H1 (cell line): ENCODE measurements at regions not wholly inside any gene's neighbourhood (a gene's known extent, or its start where the extent isn't known, plus 50 kb on each side); places are given as distances from the start of the nearest gene placed in this dataset.

ENCODE experiments used
- CTCF ChIA-PET: fragments of 300-600 bp; sonication (Branson Sonifier 250); formaldehyde crosslinking; loops from one replicate; lab custom pipeline; 2021; ENCODE audit not compliant: partially characterized antibody; lab: Charles Lee
- POLR2A ChIA-PET: fragments of 300-600 bp; sonication (Branson Sonifier 250); formaldehyde crosslinking; loops from one replicate; lab custom pipeline; 2021; ENCODE audit warnings: inconsistent platforms; ENCODE audit not compliant: partially characterized antibody; lab: Charles Lee
- DNase-seq, 2 experiments: peaks; one replicate each; pipeline versions ENCODE4 v3.0.0 to v3.0.0-alpha.2; 2010 to 2022; ENCODE audit warnings: low spot score in 2 of 2, low read depth in 1 of 2, mixed read lengths in 1 of 2
- FAIRE-seq: peaks from 2 replicates; lab custom pipeline; 2011; peaks lifted over from hg19 to GRCh38; lab: Jason Lieb, UNC
- H2AFZ ChIP-seq: 2 replicates; pipeline ENCODE4 v1.8.1; 2012; ENCODE audit warnings: low read length, inconsistent platforms
- H2AK5ac ChIP-seq: 2 replicates; pipeline ENCODE4 v1.6.1; 2013; ENCODE audit warnings: low read depth, low read length
- H2BK120ac ChIP-seq: replicated peaks from 2 replicates; pipeline ENCODE3; 2013; ENCODE audit warnings: low read depth, low read length, inconsistent platforms
- H2BK12ac ChIP-seq: 2 replicates; pipeline ENCODE4 v1.6.1; 2013; ENCODE audit warnings: low read depth, low read length
- H2BK15ac ChIP-seq: 2 replicates; pipeline ENCODE4 v1.6.1; 2013; ENCODE audit warnings: low read length
- H2BK20ac ChIP-seq: 2 replicates; pipeline ENCODE4 v1.6.1; 2013; ENCODE audit warnings: low read length
- H2BK5ac ChIP-seq: 2 replicates; pipeline ENCODE4 v1.6.1; 2013; ENCODE audit warnings: low read depth, low read length
- H3K14ac ChIP-seq: 2 replicates; pipeline ENCODE4 v1.6.1; 2013; ENCODE audit warnings: inconsistent platforms; ENCODE audit not compliant: insufficient read length
- H3K18ac ChIP-seq: 2 replicates; pipeline ENCODE4 v1.6.1; 2013; ENCODE audit warnings: low read length; ENCODE audit errors: extremely low read depth
- H3K23ac ChIP-seq: 2 replicates; pipeline ENCODE4 v1.6.1; 2013; ENCODE audit warnings: inconsistent platforms; ENCODE audit not compliant: insufficient read length
- H3K23me2 ChIP-seq: 2 replicates; pipeline ENCODE4 v1.6.1; 2013; ENCODE audit warnings: low read depth, low read length
- H3K27ac ChIP-seq: 2 replicates; pipeline ENCODE4 v1.6.1; 2011; ENCODE audit warnings: low read depth, low read length, inconsistent platforms
- H3K27me3 ChIP-seq, 4 experiments: replicated peaks in 1 of 4; 1 replicate in 1 of 4; 2 replicates in 3 of 4; pipeline versions ENCODE4 v1.6.1 to v1.8.1; 2011 to 2013; ENCODE audit warnings: low read length in 3 of 4, mild to moderate bottlenecking in 3 of 4, inconsistent platforms in 2 of 4, mixed read lengths in 2 of 4, moderate library complexity in 1 of 4; ENCODE audit not compliant: control insufficient read depth in 3 of 4, insufficient read depth in 3 of 4; ENCODE audit errors: extremely low read depth in 1 of 4
- H3K36me3 ChIP-seq, 4 experiments: 2 replicates each; pipeline versions ENCODE4 v1.6.1 to v1.8.1; 2011 to 2013; ENCODE audit warnings: mild to moderate bottlenecking in 4 of 4, low read length in 3 of 4, moderate library complexity in 2 of 4, control low read depth in 1 of 4, inconsistent platforms in 1 of 4; ENCODE audit not compliant: insufficient read depth in 4 of 4, control insufficient read depth in 2 of 4
- H3K4ac ChIP-seq: replicated peaks from 2 replicates; pipeline ENCODE3; 2013; ENCODE audit warnings: low read length, low read depth, mixed read lengths, inconsistent platforms; ENCODE audit not compliant: insufficient read length
- H3K4me1 ChIP-seq, 4 experiments: replicated peaks in 1 of 4; 1 replicate in 1 of 4; 2 replicates in 3 of 4; pipeline versions ENCODE4 v1.6.1 to v1.8.1; 2011 to 2013; ENCODE audit warnings: low read length in 3 of 4, inconsistent platforms in 2 of 4, mixed read lengths in 1 of 4; ENCODE audit not compliant: insufficient read depth in 4 of 4, control insufficient read depth in 3 of 4
- H3K4me2 ChIP-seq, 2 experiments: 2 replicates each; pipeline versions ENCODE4 v1.6.1 to v1.8.1; 2011 to 2013; ENCODE audit warnings: low read depth in 2 of 2, low read length in 2 of 2, control low read depth in 1 of 2, inconsistent platforms in 1 of 2, mild to moderate bottlenecking in 1 of 2; ENCODE audit not compliant: insufficient read depth in 1 of 2
- H3K4me3 ChIP-seq, 4 experiments: fragments of 200-600, 300-600 bp in 1 of 4; sonication (generic), shearing (Covaris generic), sonication (Bioruptor Twin) in 1 of 4; 2 replicates each; pipeline versions ENCODE4 v1.5.1 to v1.8.1; 2011 to 2016; ENCODE audit warnings: low read length in 4 of 4, low read depth in 3 of 4, control low read depth in 2 of 4, inconsistent platforms in 2 of 4, mild to moderate bottlenecking in 2 of 4, mixed read lengths in 1 of 4, moderate library complexity in 1 of 4; ENCODE audit not compliant: insufficient read depth in 2 of 4; ENCODE audit errors: extremely low read depth in 1 of 4
- H3K56ac ChIP-seq: replicated peaks from 2 replicates; pipeline ENCODE3; 2013; ENCODE audit warnings: low read depth, mild to moderate bottlenecking, mixed read lengths, low read length, inconsistent platforms; ENCODE audit not compliant: insufficient read length
- H3K79me1 ChIP-seq: 2 replicates; pipeline ENCODE4 v1.6.1; 2013; ENCODE audit warnings: low read depth, low read length, control low read depth
- H3K79me2 ChIP-seq, 2 experiments: 2 replicates each; pipeline versions ENCODE4 v1.6.1 to v1.8.1; 2012 to 2013; ENCODE audit warnings: low read length in 2 of 2, mild to moderate bottlenecking in 2 of 2, inconsistent platforms in 1 of 2; ENCODE audit not compliant: insufficient read depth in 2 of 2, control insufficient read depth in 1 of 2
- H3K9ac ChIP-seq, 4 experiments: replicated peaks in 1 of 4; 1 replicate in 1 of 4; 2 replicates in 3 of 4; pipeline versions ENCODE4 v1.6.1 to v1.8.1; 2011 to 2013; ENCODE audit warnings: low read depth in 3 of 4, low read length in 3 of 4, control low read depth in 2 of 4, mild to moderate bottlenecking in 2 of 4, moderate library complexity in 2 of 4, inconsistent platforms in 1 of 4; ENCODE audit errors: extremely low read depth in 1 of 4
- H3K9me3 ChIP-seq, 2 experiments: 2 replicates each; pipeline versions ENCODE4 v1.6.1 to v1.8.1; 2012 to 2013; ENCODE audit warnings: mild to moderate bottlenecking in 2 of 2, moderate library complexity in 2 of 2, control low read depth in 1 of 2, inconsistent platforms in 1 of 2, low read depth in 1 of 2, low read length in 1 of 2, mixed read lengths in 1 of 2; ENCODE audit not compliant: insufficient read depth in 2 of 2
- H4K20me1 ChIP-seq, 2 experiments: replicated peaks in 1 of 2; 2 replicates each; pipeline versions ENCODE3 to v1.8.1; 2011 to 2013; ENCODE audit warnings: inconsistent platforms in 2 of 2, low read length in 2 of 2, mild to moderate bottlenecking in 1 of 2; ENCODE audit not compliant: insufficient read depth in 2 of 2, control insufficient read depth in 1 of 2
- H4K5ac ChIP-seq: 2 replicates; pipeline ENCODE4 v1.6.1; 2013; ENCODE audit warnings: low read length, low read depth, mixed read lengths, inconsistent platforms; ENCODE audit not compliant: insufficient read length
- H4K8ac ChIP-seq: 2 replicates; pipeline ENCODE4 v1.8.0; 2013; ENCODE audit warnings: mild to moderate bottlenecking, moderate library complexity, low read length, inconsistent platforms; ENCODE audit not compliant: insufficient read depth; ENCODE audit errors: extremely low read depth
- H4K91ac ChIP-seq: replicated peaks from 2 replicates; pipeline ENCODE3; 2013; ENCODE audit warnings: low read length, mixed read lengths, inconsistent platforms; ENCODE audit not compliant: insufficient read length
- ASH2L ChIP-seq: fragments of 200-600, 300-600 bp; sonication (generic); IDR thresholded peaks from one replicate; pipeline ENCODE4 v1.7.1; 2017; ENCODE audit warnings: low read length
- CEBPB ChIP-seq: IDR thresholded peaks from 2 replicates; pipeline ENCODE4 v1.6.1; 2012; ENCODE audit warnings: low read depth, low read length
- CHD2 ChIP-seq: IDR thresholded peaks from 2 replicates; pipeline ENCODE4 v1.6.1; 2012; ENCODE audit warnings: low read length, improper control_type of control experiment
- FOSL1 ChIP-seq: IDR thresholded peaks from 2 replicates; pipeline ENCODE4 v1.6.1; 2011; ENCODE audit warnings: mild to moderate bottlenecking, low read depth, low read length, moderate library complexity; ENCODE audit not compliant: insufficient read depth
- HDAC6 ChIP-seq: IDR thresholded peaks from one replicate; pipeline ENCODE4 v1.7.1; 2012; ENCODE audit warnings: low read depth, mild to moderate bottlenecking, inconsistent platforms, low read length, moderate library complexity
- KDM1A ChIP-seq: fragments of 200-600, 300-600 bp; sonication (generic); IDR thresholded peaks from 2 replicates; pipeline ENCODE4 v1.7.1; 2016; ENCODE audit warnings: mild to moderate bottlenecking, low read length, borderline replicate concordance
- KDM5A ChIP-seq: fragments of 200-600 bp; IDR thresholded peaks from 2 replicates; pipeline ENCODE4 v1.7.1; 2012; ENCODE audit warnings: mild to moderate bottlenecking, low read length, inconsistent platforms, mixed read lengths
- NRF1 ChIP-seq: IDR thresholded peaks from 2 replicates; pipeline ENCODE4 v1.6.1; 2011; ENCODE audit warnings: mild to moderate bottlenecking, low read depth, low read length, improper control_type of control experiment
- POLR2AphosphoS5 ChIP-seq: IDR thresholded peaks from 2 replicates; pipeline ENCODE4 v1.6.1; 2011; ENCODE audit warnings: low read depth, low read length
- SAP30 ChIP-seq: fragments of 300-600 bp; sonication (generic); IDR thresholded peaks from 2 replicates; pipeline ENCODE4 v1.7.1; 2012; ENCODE audit warnings: low read length, moderate library complexity, mild to moderate bottlenecking, inconsistent platforms; ENCODE audit not compliant: insufficient read depth, insufficient replicate concordance
- SIRT6 ChIP-seq: IDR thresholded peaks from one replicate; pipeline ENCODE4 v1.7.1; 2012; ENCODE audit warnings: low read length, inconsistent platforms
- SP1 ChIP-seq: IDR thresholded peaks from 2 replicates; pipeline ENCODE4 v1.6.1; 2011; ENCODE audit warnings: low read depth, low read length
- SP2 ChIP-seq: IDR thresholded peaks from 2 replicates; pipeline ENCODE4 v1.6.1; 2012; ENCODE audit warnings: mild to moderate bottlenecking, low read length, inconsistent platforms
- SP4 ChIP-seq: IDR thresholded peaks from 2 replicates; pipeline ENCODE4 v1.6.1; 2012; ENCODE audit warnings: low read length, inconsistent platforms
- TBP ChIP-seq: IDR thresholded peaks from 2 replicates; pipeline ENCODE4 v1.6.1; 2011; ENCODE audit warnings: low read depth, low read length, improper control_type of control experiment
- TCF12 ChIP-seq: IDR thresholded peaks from 2 replicates; pipeline ENCODE4 v1.6.1; 2011; ENCODE audit warnings: low read depth, mild to moderate bottlenecking, low read length
- WGBS, 2 experiments: shearing (Covaris generic) in 1 of 2; methylation state at CpG; one replicate each; pipeline versions ENCODE4 v1.1.6 to v1.1.7; 2013 to 2015; ENCODE audit warnings: low lambda C conversion rate in 2 of 2, mixed read lengths in 2 of 2, inconsistent platforms in 1 of 2, low coverage in 1 of 2, missing lambda C conversion rate in 1 of 2; ENCODE audit not compliant: insufficient replicate concordance in 2 of 2, insufficient coverage in 1 of 2, insufficient read length in 1 of 2; ENCODE audit errors: extremely low coverage in 1 of 2, missing lambda C conversion rate in 1 of 2; 5-methylcytosine and 5-hydroxymethylcytosine counted together

DNA sequence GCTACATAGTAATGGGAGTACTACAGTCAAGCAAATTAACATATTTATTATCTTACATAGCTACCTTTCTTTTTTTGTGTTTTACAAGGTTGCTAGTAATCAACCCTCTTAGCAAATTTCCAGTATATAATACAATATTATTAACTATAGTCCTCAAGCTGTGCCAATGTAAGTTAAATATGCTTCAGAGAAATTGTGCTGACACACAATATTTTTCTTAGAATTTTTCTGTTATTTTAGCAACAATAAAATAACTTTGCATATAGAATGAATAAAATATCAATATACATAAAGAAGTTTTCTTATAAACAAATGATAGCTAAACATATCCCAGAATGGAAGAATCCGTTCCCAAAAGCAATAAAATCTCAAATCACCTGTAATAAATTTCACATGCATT is 1605.1 kb downstream of the REEP3 start:
- Histone ChIP-seq H3K23ac (no peak overlapping the region), H3K4me3 (no peak overlapping the region), H2BK20ac (no peak overlapping the region), H2BK15ac (no peak overlapping the region), H2BK12ac (no peak overlapping the region), H3K9ac (no peak overlapping the region), H3K9me3 (no peaks in the 10 kb centered on the region), H2BK5ac (no peak overlapping the region), H2BK120ac (no peak overlapping the region), H4K8ac (no peak overlapping the region), H4K91ac (no peak overlapping the region), H2AK5ac (no peak overlapping the region), H2AFZ (no peak overlapping the region), H3K79me1 (no peaks in the 10 kb centered on the region), H3K14ac (no peak overlapping the region), H3K23me2 (no peaks in the 10 kb centered on the region; the same call in 1 of the 2 replicates), H3K4me2 (no peak overlapping the region), H4K5ac (no peak overlapping the region), H3K56ac (no peak overlapping the region), H3K18ac (no peak overlapping the region), H3K27me3 (no peaks in the 10 kb centered on the region), H3K36me3 (no peaks in the 10 kb centered on the region), H3K4ac (no peak overlapping the region), H3K27ac (no peak overlapping the region), H3K79me2 (no peaks in the 10 kb centered on the region), H3K4me1 (no peaks in the 10 kb centered on the region), H4K20me1 (no peaks in the 10 kb centered on the region)
- TF ChIP-seq KDM5A (no peak), SAP30 (no peak), FOSL1 (no peak), NRF1 (no peak), TCF12 (no peak), POLR2AphosphoS5 (no peak), SP1 (no peak), CEBPB (no peak), SP2 (no peak), TBP (no peak), SP4 (no peak), ASH2L (no peak), SIRT6 (no peak), KDM1A (no peak), HDAC6 (no peak), CHD2 (no peak)
- no peak for DNase-seq
- ChIA-PET POLR2A (no interaction called here), CTCF (interaction anchor here (0.6 kb wide), 1 partner anchor 817 kb away, joined by 3 read pairs; no protein-coding TSS in a partner anchor)
- 90% methylated on average over 1 of the region's 1 CpG; no CpG with 5 or more reads in 1 of the 2 experiments for WGBS, 2 experiments
- no peak for FAIRE-seq
